A549 (cell line): ENCODE measurements at regions not wholly inside any gene's neighbourhood (a gene's known extent, or its start where the extent isn't known, plus 50 kb on each side); places are given as distances from the start of the nearest gene placed in this dataset.

Experiments used
- CHD4 ChIP-seq: fragments of 200-600 bp; sonication (generic); IDR thresholded peaks from 2 replicates; pipeline ENCODE4 v1.6.1; 2016; ENCODE audit warnings: antibody characterized with exemption, mild to moderate bottlenecking, borderline replicate concordance
- CTCF ChIP-seq: fragments of >200 bp; sonication (Bioruptor Twin); formaldehyde crosslinking; IDR thresholded peaks from 3 replicates; pipeline ENCODE4 v1.5.1; 2016
- EHMT2 ChIP-seq: fragments of 200-600 bp; sonication (generic); IDR thresholded peaks from 2 replicates; pipeline ENCODE4 v1.6.1; 2016; ENCODE audit warnings: antibody characterized with exemption, low read depth, mild to moderate bottlenecking, moderate library complexity
- EP300 ChIP-seq, 2 experiments: fragments of >200 bp; sonication (Bioruptor Twin); formaldehyde crosslinking; IDR thresholded peaks; 2 replicates in 1 of 2; 3 replicates in 1 of 2; pipeline ENCODE4 v1.6.1; 2016 to 2017
- POLR2A ChIP-seq: IDR thresholded peaks from 2 replicates; pipeline ENCODE4 v1.6.1; 2012; ENCODE audit warnings: mild to moderate bottlenecking, low read length
- POLR2AphosphoS2 ChIP-seq: conservative IDR thresholded peaks from 2 replicates; pipeline ENCODE4 v1.6.1; 2012; ENCODE audit warnings: low read length, improper control_type of control experiment, inconsistent platforms
- RFX5 ChIP-seq: fragments of 450-650 bp; IDR thresholded peaks from 2 replicates; pipeline ENCODE4 v1.7.1; 2014; ENCODE audit warnings: antibody characterized with exemption, mild to moderate bottlenecking, moderate library complexity

- no peak for TF ChIP-seq EHMT2
- TF ChIP-seq CHD4, result no peak
- no peak for TF ChIP-seq POLR2A
- no peak for TF ChIP-seq CTCF
- TF ChIP-seq RFX5, result no peak
- TF ChIP-seq POLR2AphosphoS2, result no peak
- no peak for TF ChIP-seq EP300 (IDR thresholded peaks at IDR 0.05)
Measured at GRCh38 chr15:77874063-77874462, 203.4 kb downstream of the TBC1D2B start.
